ENCODE measurements at regions not wholly inside any gene's neighbourhood (a gene's known extent, or its start where the extent isn't known, plus 50 kb on each side); places are given as distances from the start of the nearest gene placed in this dataset.

DNA sequence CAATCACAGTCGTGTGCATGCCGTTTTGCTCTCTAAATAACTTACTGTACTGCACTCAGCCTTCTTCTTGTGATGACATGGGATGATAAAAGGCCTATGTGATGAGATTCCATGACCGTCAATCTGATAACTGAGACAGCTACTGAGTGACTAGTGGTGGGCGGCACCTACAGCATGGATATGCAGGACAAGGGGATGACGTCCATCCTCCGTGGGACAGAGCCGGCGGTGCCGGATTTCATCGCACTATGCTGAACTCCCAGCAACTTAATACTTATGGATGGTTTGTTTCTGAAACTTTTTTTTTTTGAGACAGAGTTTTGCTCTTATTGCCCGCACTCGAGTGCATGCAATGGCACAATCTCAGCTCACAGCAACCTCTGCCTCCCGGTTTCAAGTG, 146.8 kb upstream of the TSHZ3 start:
- TF ChIP-seq, protein P1, sequence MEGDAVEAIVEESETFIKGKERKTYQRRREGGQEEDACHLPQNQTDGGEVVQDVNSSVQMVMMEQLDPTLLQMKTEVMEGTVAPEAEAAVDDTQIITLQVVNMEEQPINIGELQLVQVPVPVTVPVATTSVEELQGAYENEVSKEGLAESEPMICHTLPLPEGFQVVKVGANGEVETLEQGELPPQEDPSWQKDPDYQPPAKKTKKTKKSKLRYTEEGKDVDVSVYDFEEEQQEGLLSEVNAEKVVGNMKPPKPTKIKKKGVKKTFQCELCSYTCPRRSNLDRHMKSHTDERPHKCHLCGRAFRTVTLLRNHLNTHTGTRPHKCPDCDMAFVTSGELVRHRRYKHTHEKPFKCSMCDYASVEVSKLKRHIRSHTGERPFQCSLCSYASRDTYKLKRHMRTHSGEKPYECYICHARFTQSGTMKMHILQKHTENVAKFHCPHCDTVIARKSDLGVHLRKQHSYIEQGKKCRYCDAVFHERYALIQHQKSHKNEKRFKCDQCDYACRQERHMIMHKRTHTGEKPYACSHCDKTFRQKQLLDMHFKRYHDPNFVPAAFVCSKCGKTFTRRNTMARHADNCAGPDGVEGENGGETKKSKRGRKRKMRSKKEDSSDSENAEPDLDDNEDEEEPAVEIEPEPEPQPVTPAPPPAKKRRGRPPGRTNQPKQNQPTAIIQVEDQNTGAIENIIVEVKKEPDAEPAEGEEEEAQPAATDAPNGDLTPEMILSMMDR (IDR thresholded peaks at IDR 0.05; ENCODE audit: insufficient read depth, low read length, missing control alignments): no peak
- ChIA-PET CTCF (no interaction called here), POLR2A (no interaction called here)
- no peak overlapping the region for H3K4me3 ChIP-seq (ENCODE audit: low read depth, low read length)
- DNase-seq (ENCODE audit: low read depth, low spot score): no peak

DNA sequence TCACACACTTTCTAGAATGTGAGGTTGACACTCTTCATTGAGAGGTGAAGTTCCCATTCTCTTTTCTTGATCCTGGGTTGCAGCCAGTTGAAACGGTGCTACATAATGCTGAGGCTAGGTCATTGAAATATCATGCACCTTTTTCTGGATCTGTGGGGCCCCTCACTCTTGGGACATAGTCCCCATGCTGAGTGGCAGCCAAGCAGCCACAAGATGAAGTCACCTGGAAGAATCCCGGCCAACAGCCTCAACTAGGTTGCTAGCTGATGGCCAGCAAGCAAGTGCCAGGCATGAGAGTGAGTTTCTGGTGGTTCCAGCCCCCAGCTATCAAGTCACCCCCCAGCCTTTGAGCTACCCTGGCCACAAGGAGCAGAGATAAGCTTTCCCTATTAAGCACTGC, 148.5 kb upstream of the TSHZ3 start:
- CTCF ChIA-PET: no interaction called here
- no peak overlapping the region for H3K4me3 ChIP-seq (ENCODE audit: low read depth, low read length)
- TF ChIP-seq, protein P1 (IDR thresholded peaks at IDR 0.05; ENCODE audit: insufficient read depth, low read length, missing control alignments): no peak
- POLR2A ChIA-PET: no interaction called here
- DNase-seq (ENCODE audit: low read depth, low spot score): no peak

DNA sequence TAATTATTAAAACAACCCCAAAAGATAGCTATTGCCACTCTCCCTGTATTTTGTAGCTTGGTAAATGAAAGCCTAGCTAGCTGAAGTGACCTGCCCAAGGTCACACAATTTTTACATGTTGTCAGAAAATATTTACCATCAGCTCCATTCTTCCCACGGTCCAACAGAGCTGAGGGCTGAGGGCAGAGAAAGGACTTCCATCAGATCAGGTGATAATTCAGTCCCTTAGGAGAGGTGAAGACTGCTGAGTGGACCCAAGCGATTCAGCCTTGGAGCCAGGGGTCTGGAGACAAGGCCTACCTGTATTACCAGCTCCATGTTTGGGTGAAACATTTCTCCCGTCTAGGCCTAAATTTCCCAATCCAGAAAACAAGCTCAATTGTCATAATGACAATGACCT, 149.5 kb upstream of the TSHZ3 start:
- no peak for DNase-seq (ENCODE audit: low read depth, low spot score)
- ChIA-PET CTCF (no interaction called here), POLR2A (no interaction called here)
- TF ChIP-seq, protein P1 (IDR thresholded peaks at IDR 0.05; ENCODE audit: insufficient read depth, low read length, missing control alignments): no peak
- H3K4me3 ChIP-seq (ENCODE audit: low read depth, low read length): no peak overlapping the region

DNA sequence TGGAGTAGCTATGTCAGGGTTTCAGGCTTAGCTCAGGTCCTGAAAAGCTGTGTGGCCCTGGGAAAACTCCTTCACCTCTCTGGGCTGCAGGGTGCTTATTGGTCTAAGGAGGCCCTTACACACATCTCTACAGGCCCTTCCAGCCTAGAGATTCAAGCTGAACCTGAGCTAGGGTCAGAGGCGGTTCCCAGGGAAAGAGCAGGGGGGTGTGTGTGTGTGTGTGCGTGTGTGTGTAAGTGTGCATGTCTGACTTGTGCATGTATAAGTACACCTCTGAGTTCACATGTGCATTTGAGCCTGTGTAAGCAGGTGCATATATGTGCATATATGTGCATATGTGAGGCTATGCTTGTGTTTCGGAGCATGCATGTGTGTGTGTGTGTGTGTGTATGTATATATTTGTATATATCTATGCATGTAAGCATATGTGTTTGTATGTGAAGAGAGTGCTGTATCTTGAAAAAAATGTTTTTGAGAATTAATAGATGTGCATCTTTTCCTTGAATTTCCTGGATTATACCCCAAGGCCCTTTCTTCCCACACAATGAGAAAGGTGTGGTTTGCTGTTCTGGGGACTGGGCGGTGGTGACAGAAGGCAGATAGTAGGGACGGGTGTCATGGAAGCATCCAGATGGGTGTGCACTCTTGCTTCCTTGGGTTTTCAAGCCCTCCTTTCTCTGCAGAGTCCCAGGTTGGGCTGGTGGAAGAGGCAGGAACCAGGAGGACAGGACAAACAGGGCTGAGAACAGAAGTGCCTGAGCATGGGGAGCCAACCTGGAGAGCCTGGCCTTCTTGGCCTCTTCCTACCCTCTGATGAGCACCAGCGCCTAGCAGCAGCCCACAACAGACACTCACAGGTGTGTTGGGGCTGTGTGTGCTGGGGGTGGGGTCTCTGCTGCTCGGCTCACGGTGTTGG, 150.3 kb upstream of the TSHZ3 start:
- H3K4me3 ChIP-seq (ENCODE audit: low read depth, low read length): no peak overlapping the region
- TF ChIP-seq, protein P1 (IDR thresholded peaks at IDR 0.05; ENCODE audit: insufficient read depth, low read length, missing control alignments): no peak
- DNase-seq (ENCODE audit: low read depth, low spot score): no peak
- ChIA-PET CTCF (no interaction called here), POLR2A (no interaction called here)

DNA sequence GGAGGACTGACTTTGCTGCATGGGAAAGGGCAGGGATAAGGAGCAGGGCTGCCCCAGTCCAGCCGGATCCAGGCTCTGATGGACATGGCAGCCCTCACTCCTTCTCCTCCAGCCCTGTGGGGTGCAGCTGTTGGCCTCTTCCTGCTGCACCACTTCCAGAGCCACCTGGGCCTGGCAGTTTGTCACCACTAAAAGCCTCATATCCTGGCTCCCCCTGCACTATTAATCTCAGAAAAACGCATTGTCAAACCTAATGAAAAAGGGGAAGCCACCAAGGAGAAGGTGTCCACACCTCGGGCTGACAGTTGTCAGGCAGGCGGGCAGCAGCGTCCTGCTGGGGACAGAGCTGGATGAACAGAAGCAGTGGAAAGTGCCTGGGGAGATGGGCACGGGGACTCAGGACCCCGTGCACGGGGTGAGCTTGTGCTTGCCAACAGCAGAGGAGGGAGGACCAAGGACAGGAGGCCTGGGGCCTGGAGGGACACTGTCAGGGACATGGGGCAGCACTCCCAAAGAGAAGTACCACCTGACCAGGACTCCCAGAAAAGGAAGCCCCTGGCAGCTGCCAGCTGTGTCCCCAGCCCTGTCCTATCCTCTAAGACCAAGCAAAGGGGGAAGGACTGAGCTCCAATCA, 151.1 kb upstream of the TSHZ3 start:
- no peak overlapping the region for H3K4me3 ChIP-seq (ENCODE audit: low read depth, low read length)
- no peak for DNase-seq (ENCODE audit: low read depth, low spot score)
- ChIA-PET CTCF (no interaction called here), POLR2A (no interaction called here)
- TF ChIP-seq, protein P1 (IDR thresholded peaks at IDR 0.05; ENCODE audit: insufficient read depth, low read length, missing control alignments): no peak

DNA sequence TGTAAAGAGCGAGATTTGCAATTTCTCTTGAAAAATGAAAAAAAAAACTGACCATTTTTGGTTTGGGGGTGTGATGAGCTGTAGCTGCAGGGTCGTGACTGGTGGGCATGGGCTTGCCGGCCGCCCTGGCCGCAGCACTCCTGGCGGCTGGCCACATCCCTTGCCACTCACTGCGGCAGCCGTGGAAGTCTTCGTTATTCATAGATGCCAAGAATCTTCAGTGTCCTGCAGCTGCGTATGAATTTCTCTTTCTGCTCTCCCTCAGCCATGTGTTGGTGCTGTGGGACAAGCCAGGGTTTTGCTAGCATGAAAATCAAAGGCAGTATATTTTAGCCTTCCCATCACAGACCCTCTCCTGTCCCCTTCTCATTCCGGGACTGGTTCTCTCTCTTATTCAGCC, 151.7 kb upstream of the TSHZ3 start:
- TF ChIP-seq, protein P1 (IDR thresholded peaks at IDR 0.05; ENCODE audit: insufficient read depth, low read length, missing control alignments): no peak
- no peak for DNase-seq (ENCODE audit: low read depth, low spot score)
- CTCF ChIA-PET: no interaction called here
- H3K4me3 ChIP-seq (ENCODE audit: low read depth, low read length): no peak overlapping the region
- POLR2A ChIA-PET: no interaction called here

Measured in AG04449 (cell line).